ENCODE measurements at regions not wholly inside any gene's neighbourhood (a gene's known extent, or its start where the extent isn't known, plus 50 kb on each side); places are given as distances from the start of the nearest gene placed in this dataset.

DNA sequence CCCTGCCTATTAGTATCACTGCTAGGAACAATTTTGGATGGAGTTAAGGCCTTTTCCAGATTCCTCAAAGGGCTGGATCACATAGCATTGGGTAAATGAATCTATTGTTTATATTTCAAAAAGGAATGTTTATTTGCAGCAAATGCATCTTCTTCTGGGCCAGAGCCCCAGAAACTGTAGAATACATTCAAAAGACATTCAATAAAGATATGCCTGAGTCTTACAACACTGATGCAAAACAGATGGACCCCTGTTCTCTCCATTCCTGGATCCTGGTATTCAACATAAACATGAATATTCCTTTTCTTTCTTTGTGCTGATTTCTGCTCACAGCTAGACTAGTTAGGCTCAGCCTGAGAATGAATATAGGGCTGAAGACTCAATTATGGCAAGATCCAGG is 227.2 kb upstream of the KLHL29 start:
- no peaks in the 10 kb centered on the region for H3K9me3 ChIP-seq (ENCODE audit: control insufficient read depth in 1 of 2, insufficient read depth in 1 of 2, low read depth in 1 of 2, low read length in 2 of 2)
- H3K9me2 ChIP-seq (ENCODE audit: insufficient read depth) = no peaks in the 10 kb centered on the region
- intact Hi-C loops (cut with micrococcal nuclease) = no loop called here
- no peak for DNase-seq (ENCODE audit: low read depth, low spot score)
- CTCF ChIA-PET = no interaction called here
- no peak overlapping the region for H3K9ac ChIP-seq (ENCODE audit: low read length)
- no peaks in the 10 kb centered on the region for H4K20me1 ChIP-seq (ENCODE audit: insufficient read depth)
- H3K4me2 ChIP-seq (ENCODE audit: low read length) = no peak overlapping the region
- ATAC-seq = no peak
- TF ChIP-seq SP1 (IDR thresholded peaks at IDR 0.05; ENCODE audit: low read depth) = no peak
- TF ChIP-seq RAD21 (IDR thresholded peaks at IDR 0.05; ENCODE audit: low read depth) = no peak
- TF ChIP-seq ZNF274 (IDR thresholded peaks at IDR 0.05; ENCODE audit: low read depth, low read length) = no peak
- TF ChIP-seq, protein P1, sequence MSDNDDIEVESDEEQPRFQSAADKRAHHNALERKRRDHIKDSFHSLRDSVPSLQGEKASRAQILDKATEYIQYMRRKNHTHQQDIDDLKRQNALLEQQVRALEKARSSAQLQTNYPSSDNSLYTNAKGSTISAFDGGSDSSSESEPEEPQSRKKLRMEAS (IDR thresholded peaks at IDR 0.05) = no peak
- POLR2A ChIA-PET = no interaction called here
- no peak overlapping the region for H3K4me3 ChIP-seq (replicated peaks in 1 of 2; ENCODE audit: low read depth in 1 of 2, low read length in 2 of 2)
- no TSS peak for BruUV-seq (replicated peaks)
- H2AFZ ChIP-seq (ENCODE audit: low read depth, low read length, poor library complexity, severe bottlenecking) = no peak overlapping the region
- no peaks in the 10 kb centered on the region for H3K79me2 ChIP-seq (ENCODE audit: insufficient read depth, low read length)
- RAD21 ChIA-PET (ENCODE audit: low non-redundant PET in 1 of 2, low total read pairs in 2 of 2, uncharacterized antibody in 2 of 2, unreplicated experiment in 2 of 2) = no interaction called here
- no peaks in the 10 kb centered on the region for H3K4me1 ChIP-seq (ENCODE audit: control insufficient read depth in 1 of 2, insufficient read depth in 2 of 2, low read length in 2 of 2)
- no peaks in the 10 kb centered on the region for H3K27me3 ChIP-seq (ENCODE audit: insufficient read depth, low read length)
- H3K27ac ChIP-seq (ENCODE audit: low read depth, low read length) = no peak overlapping the region
- H3K36me3 ChIP-seq (ENCODE audit: control insufficient read depth in 1 of 2, insufficient read depth in 2 of 2, low read length in 2 of 2) = no peaks in the 10 kb centered on the region

DNA sequence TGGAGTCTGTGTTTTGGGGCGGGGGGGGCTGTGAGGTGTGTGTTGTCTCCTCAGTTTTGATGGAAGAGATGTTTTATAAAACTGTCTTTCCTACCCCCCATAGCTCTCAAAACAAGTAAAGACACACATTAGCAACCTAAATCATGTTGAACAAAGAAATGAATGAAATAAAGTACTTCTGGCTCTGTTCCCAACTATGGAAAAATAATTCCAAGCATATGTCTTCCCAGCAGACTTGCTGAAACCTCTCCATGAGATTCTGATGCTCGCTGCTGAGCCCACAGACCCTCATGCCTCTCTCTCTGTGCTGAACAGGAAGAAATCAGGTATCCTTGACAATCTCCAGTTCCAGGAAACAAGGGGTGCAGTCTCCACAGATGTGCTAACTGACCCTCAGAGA is 226.7 kb upstream of the KLHL29 start:
- Histone ChIP-seq H3K9me2 (ENCODE audit: insufficient read depth) (no peaks in the 10 kb centered on the region), H3K4me3 (replicated peaks in 1 of 2; ENCODE audit: low read depth in 1 of 2, low read length in 2 of 2) (no peak overlapping the region), H3K4me1 (ENCODE audit: control insufficient read depth in 1 of 2, insufficient read depth in 2 of 2, low read length in 2 of 2) (no peaks in the 10 kb centered on the region), H3K36me3 (ENCODE audit: control insufficient read depth in 1 of 2, insufficient read depth in 2 of 2, low read length in 2 of 2) (no peaks in the 10 kb centered on the region), H3K9me3 (ENCODE audit: control insufficient read depth in 1 of 2, insufficient read depth in 1 of 2, low read depth in 1 of 2, low read length in 2 of 2) (no peaks in the 10 kb centered on the region), H3K4me2 (ENCODE audit: low read length) (no peak overlapping the region), H3K27ac (ENCODE audit: low read depth, low read length) (no peak overlapping the region), H3K9ac (ENCODE audit: low read length) (no peak overlapping the region), H4K20me1 (ENCODE audit: insufficient read depth) (no peaks in the 10 kb centered on the region), H3K27me3 (ENCODE audit: insufficient read depth, low read length) (no peaks in the 10 kb centered on the region), H2AFZ (ENCODE audit: low read depth, low read length, poor library complexity, severe bottlenecking) (no peak overlapping the region), H3K79me2 (ENCODE audit: insufficient read depth, low read length) (no peaks in the 10 kb centered on the region)
- CTCF ChIA-PET = no interaction called here
- BruUV-seq (replicated peaks) = no TSS peak
- no peak for TF ChIP-seq CBX3 (IDR thresholded peaks at IDR 0.05; ENCODE audit: low read depth)
- TF ChIP-seq JUND (IDR thresholded peaks at IDR 0.05) = no peak
- TF ChIP-seq SP1 (IDR thresholded peaks at IDR 0.05; ENCODE audit: low read depth) = no peak
- TF ChIP-seq, protein P2, sequence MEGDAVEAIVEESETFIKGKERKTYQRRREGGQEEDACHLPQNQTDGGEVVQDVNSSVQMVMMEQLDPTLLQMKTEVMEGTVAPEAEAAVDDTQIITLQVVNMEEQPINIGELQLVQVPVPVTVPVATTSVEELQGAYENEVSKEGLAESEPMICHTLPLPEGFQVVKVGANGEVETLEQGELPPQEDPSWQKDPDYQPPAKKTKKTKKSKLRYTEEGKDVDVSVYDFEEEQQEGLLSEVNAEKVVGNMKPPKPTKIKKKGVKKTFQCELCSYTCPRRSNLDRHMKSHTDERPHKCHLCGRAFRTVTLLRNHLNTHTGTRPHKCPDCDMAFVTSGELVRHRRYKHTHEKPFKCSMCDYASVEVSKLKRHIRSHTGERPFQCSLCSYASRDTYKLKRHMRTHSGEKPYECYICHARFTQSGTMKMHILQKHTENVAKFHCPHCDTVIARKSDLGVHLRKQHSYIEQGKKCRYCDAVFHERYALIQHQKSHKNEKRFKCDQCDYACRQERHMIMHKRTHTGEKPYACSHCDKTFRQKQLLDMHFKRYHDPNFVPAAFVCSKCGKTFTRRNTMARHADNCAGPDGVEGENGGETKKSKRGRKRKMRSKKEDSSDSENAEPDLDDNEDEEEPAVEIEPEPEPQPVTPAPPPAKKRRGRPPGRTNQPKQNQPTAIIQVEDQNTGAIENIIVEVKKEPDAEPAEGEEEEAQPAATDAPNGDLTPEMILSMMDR (IDR thresholded peaks at IDR 0.05 in 2 of 3, conservative IDR thresholded peaks at IDR 0.05 in 1 of 3; ENCODE audit: borderline replicate concordance in 1 of 3, insufficient read depth in 1 of 3, low read depth in 2 of 3, low read length in 2 of 3) = no peak
- no peak for TF ChIP-seq POLR2AphosphoS5 (IDR thresholded peaks at IDR 0.05; ENCODE audit: low read depth, low read length)
- no peak for TF ChIP-seq EZH2phosphoT487 (IDR thresholded peaks at IDR 0.05; ENCODE audit: borderline replicate concordance)
- TF ChIP-seq, protein P3, sequence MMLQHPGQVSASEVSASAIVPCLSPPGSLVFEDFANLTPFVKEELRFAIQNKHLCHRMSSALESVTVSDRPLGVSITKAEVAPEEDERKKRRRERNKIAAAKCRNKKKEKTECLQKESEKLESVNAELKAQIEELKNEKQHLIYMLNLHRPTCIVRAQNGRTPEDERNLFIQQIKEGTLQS (IDR thresholded peaks at IDR 0.05) = no peak
- TF ChIP-seq ELF1 (IDR thresholded peaks at IDR 0.05; ENCODE audit: borderline replicate concordance, low read depth) = no peak
- TF ChIP-seq EZH2 (IDR thresholded peaks at IDR 0.05) = no peak
- no peak for TF ChIP-seq EGR1 (IDR thresholded peaks at IDR 0.05; ENCODE audit: low read depth)
- no peak for TF ChIP-seq POLR2A (IDR thresholded peaks at IDR 0.05; ENCODE audit: borderline replicate concordance, extremely low read depth, insufficient read depth, insufficient read length)
- TF ChIP-seq RAD21 (IDR thresholded peaks at IDR 0.05; ENCODE audit: low read depth) = no peak
- TF ChIP-seq TCF7L2 (IDR thresholded peaks at IDR 0.05; ENCODE audit: borderline replicate concordance, extremely low read depth, insufficient read depth, insufficient read length) = no peak
- no peak for TF ChIP-seq ZNF274 (IDR thresholded peaks at IDR 0.05; ENCODE audit: low read depth, low read length)
- TF ChIP-seq SIN3A (IDR thresholded peaks at IDR 0.05; ENCODE audit: low read depth) = no peak
- ATAC-seq (no peak), DNase-seq (ENCODE audit: low read depth, low spot score) (no peak)
- RAD21 ChIA-PET (ENCODE audit: low non-redundant PET in 1 of 2, low total read pairs in 2 of 2, uncharacterized antibody in 2 of 2, unreplicated experiment in 2 of 2) = no interaction called here
- POLR2A ChIA-PET = no interaction called here
- intact Hi-C loops (cut with micrococcal nuclease) = no loop called here
